ENCODE measurements at regions not wholly inside any gene's neighbourhood (a gene's known extent, or its start where the extent isn't known, plus 50 kb on each side); places are given as distances from the start of the nearest gene placed in this dataset.

- intact Hi-C loops (cut with micrococcal nuclease) = no loop called here
- no TSS peak for BruUV-seq (replicated peaks)
- H3K4me3 Mint-ChIP-seq (ENCODE audit: unreplicated experiment) = no peak overlapping the region
- TF ChIP-seq, protein P1, sequence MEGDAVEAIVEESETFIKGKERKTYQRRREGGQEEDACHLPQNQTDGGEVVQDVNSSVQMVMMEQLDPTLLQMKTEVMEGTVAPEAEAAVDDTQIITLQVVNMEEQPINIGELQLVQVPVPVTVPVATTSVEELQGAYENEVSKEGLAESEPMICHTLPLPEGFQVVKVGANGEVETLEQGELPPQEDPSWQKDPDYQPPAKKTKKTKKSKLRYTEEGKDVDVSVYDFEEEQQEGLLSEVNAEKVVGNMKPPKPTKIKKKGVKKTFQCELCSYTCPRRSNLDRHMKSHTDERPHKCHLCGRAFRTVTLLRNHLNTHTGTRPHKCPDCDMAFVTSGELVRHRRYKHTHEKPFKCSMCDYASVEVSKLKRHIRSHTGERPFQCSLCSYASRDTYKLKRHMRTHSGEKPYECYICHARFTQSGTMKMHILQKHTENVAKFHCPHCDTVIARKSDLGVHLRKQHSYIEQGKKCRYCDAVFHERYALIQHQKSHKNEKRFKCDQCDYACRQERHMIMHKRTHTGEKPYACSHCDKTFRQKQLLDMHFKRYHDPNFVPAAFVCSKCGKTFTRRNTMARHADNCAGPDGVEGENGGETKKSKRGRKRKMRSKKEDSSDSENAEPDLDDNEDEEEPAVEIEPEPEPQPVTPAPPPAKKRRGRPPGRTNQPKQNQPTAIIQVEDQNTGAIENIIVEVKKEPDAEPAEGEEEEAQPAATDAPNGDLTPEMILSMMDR (IDR thresholded peaks at IDR 0.05; ENCODE audit: unreplicated experiment) = no peak
- H3K27ac Mint-ChIP-seq (ENCODE audit: low read depth, unreplicated experiment) = no peak overlapping the region
- ChIA-PET POLR2A (interaction anchor here (0.8 kb wide), 1 partner anchor 552 kb away, joined by 4 read pairs; the partner anchor contains the start of gene CITED2), CTCF (interaction anchor here (0.6 to 0.8 kb wide), 2 partner anchors 551 to 555 kb away, joined by 3 to 6 read pairs; partner anchors contain the start of gene CITED2)
- H3K27me3 Mint-ChIP-seq (ENCODE audit: insufficient read depth, unreplicated experiment) = no peaks in the 10 kb centered on the region
- no peaks in the 10 kb centered on the region for H3K36me3 Mint-ChIP-seq (ENCODE audit: insufficient read depth, unreplicated experiment)
- no peaks in the 10 kb centered on the region for H3K9me3 Mint-ChIP-seq (ENCODE audit: unreplicated experiment)
- DNase-seq (ENCODE audit: unreplicated experiment) = no peak
- H3K4me1 Mint-ChIP-seq (ENCODE audit: insufficient read depth, unreplicated experiment) = no peaks in the 10 kb centered on the region
Measured at GRCh38 chr6:139925894-139926641, 551.6 kb upstream of the CITED2 start.

GRCh38 chr6:139923964-139924475 lies 549.6 kb upstream of the CITED2 start:
- Mint-ChIP-seq H3K9me3 (ENCODE audit: unreplicated experiment) (no peaks in the 10 kb centered on the region), H3K27me3 (ENCODE audit: insufficient read depth, unreplicated experiment) (no peaks in the 10 kb centered on the region), H3K27ac (ENCODE audit: low read depth, unreplicated experiment) (no peak overlapping the region), H3K36me3 (ENCODE audit: insufficient read depth, unreplicated experiment) (no peaks in the 10 kb centered on the region), H3K4me1 (ENCODE audit: insufficient read depth, unreplicated experiment) (no peaks in the 10 kb centered on the region), H3K4me3 (ENCODE audit: unreplicated experiment) (no peak overlapping the region)
- ChIA-PET POLR2A (interaction anchor here (0.7 to 1.9 kb wide), 2 partner anchors 120 to 549 kb away, joined by 3 to 10 read pairs; partner anchors contain the start of gene CITED2), CTCF (interaction anchor here (0.7 kb wide), 1 partner anchor 893 kb away, joined by 3 read pairs; no protein-coding TSS in a partner anchor)
- no peak for DNase-seq (ENCODE audit: unreplicated experiment)
- intact Hi-C loops (cut with micrococcal nuclease) = no loop called here
- TF ChIP-seq, protein P1 (IDR thresholded peaks at IDR 0.05; ENCODE audit: unreplicated experiment) = no peak
- BruUV-seq (replicated peaks) = no TSS peak

- POLR2A ChIA-PET = interaction anchor here (1.9 kb wide), 1 partner anchor 547 kb away, joined by 10 read pairs; the partner anchor contains the start of gene CITED2
- H3K36me3 Mint-ChIP-seq (ENCODE audit: insufficient read depth, unreplicated experiment) = no peaks in the 10 kb centered on the region
- no peaks in the 10 kb centered on the region for H3K4me1 Mint-ChIP-seq (ENCODE audit: insufficient read depth, unreplicated experiment)
- H3K4me3 Mint-ChIP-seq (ENCODE audit: unreplicated experiment) = no peak overlapping the region
- CTCF ChIA-PET = no interaction called here
- DNase-seq (ENCODE audit: unreplicated experiment) = no peak
- no TSS peak for BruUV-seq (replicated peaks)
- no peaks in the 10 kb centered on the region for H3K27me3 Mint-ChIP-seq (ENCODE audit: insufficient read depth, unreplicated experiment)
- H3K9me3 Mint-ChIP-seq (ENCODE audit: unreplicated experiment) = no peaks in the 10 kb centered on the region
- intact Hi-C loops (cut with micrococcal nuclease) = no loop called here
- TF ChIP-seq, protein P1 (IDR thresholded peaks at IDR 0.05; ENCODE audit: unreplicated experiment) = no peak
- no peak overlapping the region for H3K27ac Mint-ChIP-seq (ENCODE audit: low read depth, unreplicated experiment)
Measured at GRCh38 chr6:139922236-139922635, 547.8 kb upstream of the CITED2 start.

- BruUV-seq (replicated peaks) = no TSS peak
- ChIA-PET CTCF (interaction anchor here (0.6 to 1.0 kb wide), 3 partner anchors 13 to 123 kb away, joined by 3 to 4 read pairs (median 3); no protein-coding TSS in a partner anchor), POLR2A (no interaction called here)
- intact Hi-C loops (cut with micrococcal nuclease) = no loop called here
- Mint-ChIP-seq H3K4me1 (ENCODE audit: insufficient read depth, unreplicated experiment) (no peaks in the 10 kb centered on the region), H3K27ac (ENCODE audit: low read depth, unreplicated experiment) (no peak overlapping the region), H3K9me3 (ENCODE audit: unreplicated experiment) (no peaks in the 10 kb centered on the region), H3K4me3 (ENCODE audit: unreplicated experiment) (no peak overlapping the region), H3K36me3 (ENCODE audit: insufficient read depth, unreplicated experiment) (no peaks in the 10 kb centered on the region), H3K27me3 (ENCODE audit: insufficient read depth, unreplicated experiment) (no peaks in the 10 kb centered on the region)
- TF ChIP-seq, protein P1 (IDR thresholded peaks at IDR 0.05; ENCODE audit: unreplicated experiment) = no peak
- no peak for DNase-seq (ENCODE audit: unreplicated experiment)
Measured at GRCh38 chr6:139920776-139921100, 546.3 kb upstream of the CITED2 start.

Measured in MCF 10A (cell line).